Prostate gland (tissue), 2 donors: ENCODE measurements at regions not wholly inside any gene's neighbourhood (a gene's known extent, or its start where the extent isn't known, plus 50 kb on each side); places are given as distances from the start of the nearest gene placed in this dataset.

Source experiments
- DNase-seq: peaks from one replicate; pipeline ENCODE4 v3.0.0-alpha.2; 2019; ENCODE audit warnings: low spot score
- H3K27ac ChIP-seq, 2 donors: fragments of 200-600 bp; sonication (generic); 2 replicates each; pipeline ENCODE4 v1.5.1; 2017 to 2019
- H3K27me3 ChIP-seq: fragments of 200-600 bp; sonication (generic); replicated peaks from 2 replicates; pipeline ENCODE4 v1.5.1; 2019; ENCODE audit not compliant: insufficient read depth
- H3K36me3 ChIP-seq, 2 donors: fragments of 200-600 bp; sonication (generic); 1 replicate in 1 of 2; 2 replicates in 1 of 2; pipeline versions ENCODE4 v1.5.1 to v1.8.1; 2017 to 2019
- H3K4me1 ChIP-seq: fragments of 200-600 bp; sonication (generic); replicated peaks from 2 replicates; pipeline ENCODE4 v1.5.1; 2019
- H3K4me3 ChIP-seq, 2 donors: fragments of 200-600 bp; sonication (generic); 2 replicates each; pipeline ENCODE4 v1.5.1; 2017 to 2019
- H3K9me3 ChIP-seq: fragments of 200-600 bp; sonication (generic); 2 replicates; pipeline ENCODE4 v1.5.1; 2017
- POLR2A ChIP-seq: fragments of 450-650 bp; IDR thresholded peaks from one replicate; pipeline ENCODE4 v1.6.1; 2016; ENCODE audit warnings: antibody characterized with exemption, mild to moderate bottlenecking
- POLR2AphosphoS5 ChIP-seq: sonication (generic); formaldehyde crosslinking; IDR thresholded peaks from one replicate; pipeline ENCODE4 v1.6.1; 2017; ENCODE audit warnings: antibody characterized with exemption
- WGBS: methylation state at CpG from one replicate; pipeline ENCODE4 v1.1.5; 2018; 5-methylcytosine and 5-hydroxymethylcytosine counted together
- intact Hi-C: fragments of 100-400 bp; cut with DNase I; formaldehyde crosslinking; loops from one replicate; pipeline ENCODE4 v1.14.2; 2022
- TF ChIP-seq, protein P1 (sequence below), 4 experiments: fragments of 200-600 bp in 2 of 4; fragments of 450-650 bp in 2 of 4; sonication (generic) in 2 of 4; IDR thresholded peaks; 1 replicate in 3 of 4; 2 replicates in 1 of 4; pipeline ENCODE4 v1.5.1; 2016 to 2019; ENCODE audit warnings: antibody characterized with exemption in 4 of 4, mild to moderate bottlenecking in 2 of 4, moderate library complexity in 2 of 4

DNA sequence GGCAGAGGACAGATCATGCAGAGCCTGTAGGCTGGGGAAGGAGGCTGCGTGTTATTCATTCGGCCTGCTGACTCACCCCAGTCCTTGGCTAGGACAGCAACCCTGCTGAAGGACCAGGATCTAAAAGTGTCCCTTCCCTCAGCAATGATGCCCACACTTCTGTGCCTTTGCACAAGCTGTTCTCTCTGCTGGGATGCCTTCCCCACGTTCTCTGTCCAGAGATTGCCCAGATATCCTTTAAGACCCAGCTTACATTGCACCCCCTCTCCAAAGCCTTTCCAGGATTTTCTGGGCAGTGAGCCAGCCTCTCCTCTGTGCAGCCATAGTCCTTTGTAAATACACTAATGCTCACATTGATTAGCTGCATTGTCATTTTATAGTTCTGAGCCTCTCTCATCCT is 99.3 kb upstream of the CHD6 start:
- Histone ChIP-seq H3K36me3 (no peaks in the 10 kb centered on the region), H3K4me3 (no peak overlapping the region), H3K27ac (no peak overlapping the region), H3K4me1 (no peaks in the 10 kb centered on the region), H3K27me3 (no peaks in the 10 kb centered on the region), H3K9me3 (no peaks in the 10 kb centered on the region)
- intact Hi-C loops: no loop called here
- TF ChIP-seq, protein P1, sequence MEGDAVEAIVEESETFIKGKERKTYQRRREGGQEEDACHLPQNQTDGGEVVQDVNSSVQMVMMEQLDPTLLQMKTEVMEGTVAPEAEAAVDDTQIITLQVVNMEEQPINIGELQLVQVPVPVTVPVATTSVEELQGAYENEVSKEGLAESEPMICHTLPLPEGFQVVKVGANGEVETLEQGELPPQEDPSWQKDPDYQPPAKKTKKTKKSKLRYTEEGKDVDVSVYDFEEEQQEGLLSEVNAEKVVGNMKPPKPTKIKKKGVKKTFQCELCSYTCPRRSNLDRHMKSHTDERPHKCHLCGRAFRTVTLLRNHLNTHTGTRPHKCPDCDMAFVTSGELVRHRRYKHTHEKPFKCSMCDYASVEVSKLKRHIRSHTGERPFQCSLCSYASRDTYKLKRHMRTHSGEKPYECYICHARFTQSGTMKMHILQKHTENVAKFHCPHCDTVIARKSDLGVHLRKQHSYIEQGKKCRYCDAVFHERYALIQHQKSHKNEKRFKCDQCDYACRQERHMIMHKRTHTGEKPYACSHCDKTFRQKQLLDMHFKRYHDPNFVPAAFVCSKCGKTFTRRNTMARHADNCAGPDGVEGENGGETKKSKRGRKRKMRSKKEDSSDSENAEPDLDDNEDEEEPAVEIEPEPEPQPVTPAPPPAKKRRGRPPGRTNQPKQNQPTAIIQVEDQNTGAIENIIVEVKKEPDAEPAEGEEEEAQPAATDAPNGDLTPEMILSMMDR (IDR thresholded peaks at IDR 0.05): no peak
- no peak for TF ChIP-seq POLR2AphosphoS5
- no peak for TF ChIP-seq POLR2A
- WGBS: 25% methylated on average over 3 of the region's 3 CpGs
- DNase-seq: no peak

DNA sequence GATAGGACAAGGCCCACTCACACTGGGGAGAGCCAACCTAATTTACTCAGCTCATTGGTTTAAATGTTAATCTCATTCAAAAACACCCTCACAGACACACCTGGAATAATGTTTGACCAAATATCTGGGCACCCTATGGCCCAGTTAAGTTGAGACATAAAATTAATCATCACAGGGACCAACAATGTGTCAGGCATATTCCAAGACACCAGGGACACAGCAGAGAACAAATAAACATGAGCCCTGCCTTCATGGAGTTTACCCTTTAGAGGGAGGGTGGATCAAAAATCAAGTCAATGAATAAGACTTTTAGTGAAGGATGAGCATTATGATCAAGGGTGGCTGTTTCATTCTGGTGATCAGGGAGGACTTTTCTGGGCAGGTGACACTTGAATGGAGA is 98.7 kb upstream of the CHD6 start:
- DNase-seq: no peak
- Histone ChIP-seq H3K4me1 (no peaks in the 10 kb centered on the region), H3K4me3 (no peak overlapping the region), H3K27ac (no peak overlapping the region), H3K36me3 (no peaks in the 10 kb centered on the region), H3K9me3 (no peaks in the 10 kb centered on the region), H3K27me3 (no peaks in the 10 kb centered on the region)
- TF ChIP-seq POLR2AphosphoS5 (no peak), POLR2A (no peak)
- TF ChIP-seq, protein P1 (IDR thresholded peaks at IDR 0.05): no peak
- intact Hi-C loops: no loop called here

DNA sequence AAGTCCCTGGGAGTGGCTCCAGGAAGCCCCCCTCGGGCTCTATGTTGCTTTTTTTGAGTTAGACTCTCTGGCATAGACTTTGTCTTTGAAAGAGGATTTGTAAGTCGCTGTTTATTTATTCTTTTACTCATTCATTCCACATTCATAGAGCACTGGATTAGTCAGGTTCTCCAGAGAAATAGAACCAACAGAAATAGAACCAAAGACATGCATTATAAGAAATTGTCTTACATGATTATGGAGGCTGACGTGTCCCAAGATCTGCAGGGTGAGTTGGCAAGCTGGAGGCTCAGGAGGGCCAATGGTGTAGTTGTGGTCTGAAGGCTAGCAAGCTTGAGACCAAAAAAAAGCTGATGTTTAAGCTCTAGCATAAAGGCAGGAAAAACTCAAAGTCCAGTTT is 98.3 kb upstream of the CHD6 start:
- TF ChIP-seq POLR2AphosphoS5 (no peak), POLR2A (no peak)
- TF ChIP-seq, protein P1 (IDR thresholded peaks at IDR 0.05): no peak
- no peak overlapping the region for H3K4me3 ChIP-seq
- no peaks in the 10 kb centered on the region for H3K4me1 ChIP-seq
- WGBS: 61% methylated on average over 3 of the region's 3 CpGs
- no peak for DNase-seq
- no peaks in the 10 kb centered on the region for H3K9me3 ChIP-seq
- H3K27ac ChIP-seq: no peak overlapping the region
- no peaks in the 10 kb centered on the region for H3K27me3 ChIP-seq
- intact Hi-C loops: no loop called here
- no peaks in the 10 kb centered on the region for H3K36me3 ChIP-seq

DNA sequence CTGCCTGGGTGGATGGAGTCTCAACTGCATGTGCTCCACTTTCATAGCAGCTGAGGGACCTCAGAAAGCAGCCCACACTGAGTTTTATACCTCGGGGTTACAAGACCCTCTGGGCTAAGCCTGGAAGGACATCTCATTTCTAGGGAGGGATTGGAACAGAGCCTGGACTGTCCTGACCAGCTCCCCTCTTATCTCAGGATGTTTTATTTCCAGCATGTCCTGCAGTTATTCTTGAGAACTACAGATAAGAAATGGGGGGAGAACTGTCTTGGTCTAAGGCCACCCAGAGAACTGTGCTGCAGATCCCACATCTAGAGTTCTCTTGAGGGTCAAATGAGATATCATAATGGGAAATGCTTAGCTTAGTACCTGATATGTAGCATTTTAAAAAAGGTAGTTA is 97.3 kb upstream of the CHD6 start:
- Histone ChIP-seq H3K9me3 (no peaks in the 10 kb centered on the region), H3K4me1 (no peaks in the 10 kb centered on the region), H3K36me3 (no peaks in the 10 kb centered on the region), H3K4me3 (no peak overlapping the region), H3K27me3 (no peaks in the 10 kb centered on the region), H3K27ac (no peak overlapping the region)
- intact Hi-C loops: no loop called here
- TF ChIP-seq POLR2AphosphoS5 (no peak), POLR2A (no peak)
- TF ChIP-seq, protein P1 (IDR thresholded peaks at IDR 0.05): no peak
- DNase-seq: no peak
- WGBS: 60% methylated on average over 1 of the region's 1 CpG

DNA sequence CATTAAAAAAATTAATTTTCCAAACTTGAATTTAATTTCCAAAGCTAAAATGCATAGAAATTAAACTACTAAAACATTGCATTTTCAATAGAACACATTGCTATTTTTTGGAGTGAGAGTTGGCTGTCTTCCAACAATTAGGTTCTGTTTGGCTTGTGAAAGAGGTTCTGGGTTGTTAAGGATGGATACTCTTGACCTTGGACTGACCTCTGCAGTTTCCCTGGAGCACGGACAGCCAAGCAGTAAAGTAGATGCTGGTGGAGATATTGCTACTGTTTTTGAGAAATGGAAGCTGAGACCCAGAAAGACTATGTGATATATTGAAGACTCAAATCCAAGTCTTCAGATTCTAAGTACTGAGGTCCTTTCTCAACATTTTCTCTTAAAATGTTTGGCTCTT is 95.9 kb upstream of the CHD6 start:
- Histone ChIP-seq H3K27me3 (no peaks in the 10 kb centered on the region), H3K9me3 (no peaks in the 10 kb centered on the region), H3K27ac (no peak overlapping the region), H3K36me3 (no peaks in the 10 kb centered on the region), H3K4me1 (no peaks in the 10 kb centered on the region), H3K4me3 (no peak overlapping the region)
- 14% methylated on average over 1 of the region's 1 CpG for WGBS
- TF ChIP-seq, protein P1 (IDR thresholded peaks at IDR 0.05): no peak
- TF ChIP-seq POLR2A (no peak), POLR2AphosphoS5 (no peak)
- intact Hi-C loops: no loop called here
- no peak for DNase-seq
